ENCODE measurements at regions not wholly inside any gene's neighbourhood (a gene's known extent, or its start where the extent isn't known, plus 50 kb on each side); places are given as distances from the start of the nearest gene placed in this dataset.
"Not testable (repeated sequence)": the region's sequence is repeated elsewhere in the genome, so short reads cannot be mapped to it uniquely, and the experiment has no call there.

- ATAC-seq (ENCODE audit: poor library complexity) (no peak), DNase-seq (no peak)
- intact Hi-C loops (cut with DNase I), result no loop called here
Observed at GRCh38 chr20:60789399-60789798, 462.7 kb upstream of the CDH4 start.

GRCh38 chr20:60790339-60790738 lies 461.7 kb upstream of the CDH4 start:
- DNase-seq; ATAC-seq (ENCODE audit: poor library complexity); intact Hi-C loops (cut with DNase I): not testable (repeated sequence)

GRCh38 chr20:60791823-60792222 lies 460.2 kb upstream of the CDH4 start:
- ATAC-seq (ENCODE audit: poor library complexity), result no peak
- intact Hi-C loops (cut with DNase I), result no loop called here
- no peak for DNase-seq

GRCh38 chr20:60792941-60793340 lies 459.1 kb upstream of the CDH4 start:
- ATAC-seq (ENCODE audit: poor library complexity), result no peak
- no peak for DNase-seq
- intact Hi-C loops (cut with DNase I), result no loop called here

GRCh38 chr20:60794674-60795073 lies 457.4 kb upstream of the CDH4 start:
- intact Hi-C loops (cut with DNase I), result no loop called here
- no peak for DNase-seq
- ATAC-seq (ENCODE audit: poor library complexity), result no peak

GRCh38 chr20:60795651-60796050 lies 456.4 kb upstream of the CDH4 start:
- intact Hi-C loops (cut with DNase I), result no loop called here
- ATAC-seq (ENCODE audit: poor library complexity), result no peak
- no peak for DNase-seq

- DNase-seq (no peak), ATAC-seq (ENCODE audit: poor library complexity) (no peak)
- intact Hi-C loops (cut with DNase I), result no loop called here
Observed at GRCh38 chr20:60800185-60800584, 451.9 kb upstream of the CDH4 start.

- intact Hi-C loops (cut with DNase I), result no loop called here
- DNase-seq, result no peak
- no peak for ATAC-seq (ENCODE audit: poor library complexity)
Observed at GRCh38 chr20:60802676-60803075, 449.4 kb upstream of the CDH4 start.

- ATAC-seq (ENCODE audit: poor library complexity), result peak; percentile 71
- DNase-seq, result no peak
Observed at GRCh38 chr20:60803335-60804055, 448.6 kb upstream of the CDH4 start.

GRCh38 chr20:60804240-60804917 lies 447.7 kb upstream of the CDH4 start:
- DNase-seq, result no peak
- intact Hi-C loops (cut with DNase I), result no loop called here
- no peak for ATAC-seq (ENCODE audit: poor library complexity)

More at GRCh38 chr20:60803335-60804055, 448.6 kb upstream of the CDH4 start:
- intact Hi-C loops (cut with DNase I), result no loop called here

GRCh38 chr20:60804918-60805630 lies 447.0 kb upstream of the CDH4 start:
- intact Hi-C loops (cut with DNase I), result no loop called here
- ATAC-seq (ENCODE audit: poor library complexity), result peak; percentile 52
- DNase-seq, result no peak

GRCh38 chr20:60806354-60806753 lies 445.7 kb upstream of the CDH4 start:
- no peak for DNase-seq
- intact Hi-C loops (cut with DNase I), result no loop called here
- no peak for ATAC-seq (ENCODE audit: poor library complexity)

- DNase-seq (no peak), ATAC-seq (ENCODE audit: poor library complexity) (no peak)
- intact Hi-C loops (cut with DNase I), result no loop called here
Observed at GRCh38 chr20:60806824-60807223, 445.2 kb upstream of the CDH4 start.

- DNase-seq (no peak), ATAC-seq (ENCODE audit: poor library complexity) (no peak)
- intact Hi-C loops (cut with DNase I), result no loop called here
Observed at GRCh38 chr20:60808003-60808672, 443.9 kb upstream of the CDH4 start.

- DNase-seq (no peak), ATAC-seq (ENCODE audit: poor library complexity) (no peak)
- intact Hi-C loops (cut with DNase I), result no loop called here
Observed at GRCh38 chr20:60808701-60809100, 443.4 kb upstream of the CDH4 start.

- no peak for ATAC-seq (ENCODE audit: poor library complexity)
- DNase-seq, result no peak
- intact Hi-C loops (cut with DNase I), result no loop called here
Observed at GRCh38 chr20:60810561-60810960, 441.5 kb upstream of the CDH4 start.

GRCh38 chr20:60812561-60812960 lies 439.5 kb upstream of the CDH4 start:
- intact Hi-C loops (cut with DNase I), result no loop called here
- ATAC-seq (ENCODE audit: poor library complexity) (no peak), DNase-seq (no peak)

GRCh38 chr20:60813066-60813465 lies 439.0 kb upstream of the CDH4 start:
- intact Hi-C loops (cut with DNase I), result no loop called here
- ATAC-seq (ENCODE audit: poor library complexity) (no peak), DNase-seq (no peak)

GRCh38 chr20:60815656-60816055 lies 436.4 kb upstream of the CDH4 start:
- intact Hi-C loops (cut with DNase I), result no loop called here
- ATAC-seq (ENCODE audit: poor library complexity) (no peak), DNase-seq (no peak)

All from Right ventricle myocardium superior (tissue), 1 donor.